Body of pancreas (tissue), 4 donors: ENCODE measurements at regions not wholly inside any gene's neighbourhood (a gene's known extent, or its start where the extent isn't known, plus 50 kb on each side); places are given as distances from the start of the nearest gene placed in this dataset.
"Not testable (repeated sequence)": the region's sequence is repeated elsewhere in the genome, so short reads cannot be mapped to it uniquely, and the experiment has no call there.

ENCODE experiments used
- CTCF ChIP-seq, 7 experiments: fragments of 450-650 bp in 4 of 7; fragments of 200-600 bp in 3 of 7; sonication (generic) in 3 of 7; IDR thresholded peaks; one replicate each; pipeline ENCODE4 v1.5.1; 2016 to 2019; ENCODE audit warnings: antibody characterized with exemption in 7 of 7
- POLR2A ChIP-seq, 3 donors: fragments of 450-650 bp; IDR thresholded peaks; one replicate each; pipeline ENCODE4 v1.6.1; 2016; ENCODE audit warnings: antibody characterized with exemption in 3 of 3, mild to moderate bottlenecking in 2 of 3

DNA sequence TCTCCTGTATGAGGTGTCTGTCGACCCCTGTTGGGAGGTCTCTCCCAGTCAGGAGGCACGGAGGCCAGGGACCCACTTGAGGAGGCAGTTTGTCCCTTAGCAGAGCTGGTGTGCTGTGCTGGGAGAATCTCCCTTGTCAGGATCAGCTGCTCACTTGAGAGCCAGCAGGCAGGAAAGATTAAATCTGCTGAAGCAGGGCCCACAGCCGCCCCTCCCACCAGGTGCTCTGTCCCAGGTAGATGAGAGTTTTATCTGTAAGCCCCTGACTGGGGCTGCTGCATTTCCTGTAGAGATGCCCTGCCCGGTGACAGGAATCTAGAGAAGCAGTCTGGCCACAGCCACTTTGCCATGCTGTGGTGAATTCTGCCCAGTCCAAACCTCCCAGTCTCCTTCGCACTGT lies 64.7 kb upstream of the SLC7A14 start:
- TF ChIP-seq CTCF, POLR2A (IDR thresholded peaks at IDR 0.05): not testable (repeated sequence)
